A673 (cell line): ENCODE measurements at regions not wholly inside any gene's neighbourhood (a gene's known extent, or its start where the extent isn't known, plus 50 kb on each side); places are given as distances from the start of the nearest gene placed in this dataset.

ENCODE experiments used
- CTCF ChIP-seq: fragments of 300-800, 200-600 bp; sonication (generic); conservative IDR thresholded peaks from 2 replicates; pipeline ENCODE4 v1.5.1; 2017; ENCODE audit warnings: low read depth, mild to moderate bottlenecking, antibody characterized with exemption, low read length, moderate library complexity, mixed read lengths
- EZH2 ChIP-seq: fragments of 200-600 bp; sonication (generic); IDR thresholded peaks from 2 replicates; pipeline ENCODE4 v1.6.1; 2017; ENCODE audit warnings: borderline replicate concordance, low read depth, mild to moderate bottlenecking, mixed read lengths, antibody characterized with exemption, low read length; ENCODE audit not compliant: poor library complexity, severe bottlenecking

- TF ChIP-seq CTCF (no peak), EZH2 (no peak)
Observed at GRCh38 chrX:148282504-148282903, 217.9 kb upstream of the AFF2 start.
